DMS153 (cell line): ENCODE measurements at regions not wholly inside any gene's neighbourhood (a gene's known extent, or its start where the extent isn't known, plus 50 kb on each side); places are given as distances from the start of the nearest gene placed in this dataset.
A peak's percentile ranks its signal among the peaks of the same experiment; 100 is the strongest.
"Not testable (repeated sequence)": the region's sequence is repeated elsewhere in the genome, so short reads cannot be mapped to it uniquely, and the experiment has no call there.

Source experiments
- DNase-seq: peaks from one replicate; lab custom pipeline; 2025; lab: John Stamatoyannopoulos, UW

GRCh38 chrX:90575155-90575554 is 653.4 kb downstream of the TGIF2LX start:
- not testable (repeated sequence) for DNase-seq

GRCh38 chrX:90601921-90602320 is 680.2 kb downstream of the TGIF2LX start:
- not testable (repeated sequence) for DNase-seq

- DNase-seq = peak; percentile 2
Observed at GRCh38 chrX:90605736-90606135, 684.0 kb downstream of the TGIF2LX start.

- DNase-seq = no peak
Observed at GRCh38 chrX:90617710-90618325, 696.1 kb downstream of the TGIF2LX start.

- not testable (repeated sequence) for DNase-seq
Observed at GRCh38 chrX:90665161-90665560, 743.5 kb downstream of the TGIF2LX start.

- DNase-seq = not testable (repeated sequence)
Observed at GRCh38 chrX:90713552-90713951, 721.1 kb upstream of the PABPC5 start.

GRCh38 chrX:90737555-90737954 is 697.1 kb upstream of the PABPC5 start:
- not testable (repeated sequence) for DNase-seq

GRCh38 chrX:90757619-90758018 is 677.0 kb upstream of the PABPC5 start:
- not testable (repeated sequence) for DNase-seq

GRCh38 chrX:90765482-90765881 is 669.2 kb upstream of the PABPC5 start:
- not testable (repeated sequence) for DNase-seq

- not testable (repeated sequence) for DNase-seq
Observed at GRCh38 chrX:90780286-90780789, 654.3 kb upstream of the PABPC5 start.
